PC-9 (cell line): ENCODE measurements at regions not wholly inside any gene's neighbourhood (a gene's known extent, or its start where the extent isn't known, plus 50 kb on each side); places are given as distances from the start of the nearest gene placed in this dataset.
A peak's percentile ranks its signal among the peaks of the same experiment; 100 is the strongest.

ENCODE experiments used
- BruUV-seq: library from RNA; stranded (reverse); fragments of 400-500 nt; replicated peaks from 2 replicates; lab custom pipeline; 2021; lab: Mats Ljungman, UMichigan
- CTCF ChIA-PET: fragments of 300-600 bp; sonication (Branson Sonifier 250); formaldehyde crosslinking; loops from one replicate; lab custom pipeline; 2022; ENCODE audit warnings: antibody characterized with exemption; lab: Charles Lee
- POLR2A ChIA-PET: fragments of 300-600 bp; sonication (Branson Sonifier 250); formaldehyde crosslinking; loops from one replicate; lab custom pipeline; 2022; ENCODE audit warnings: antibody characterized with exemption; ENCODE audit not compliant: unreplicated experiment; lab: Charles Lee
- DNase-seq, 2 experiments: peaks; one replicate each; pipeline versions ENCODE4 v3.0.0 to v3.0.0-alpha.2; 2015 to 2022; ENCODE audit warnings: mixed read lengths in 1 of 2
- H2AFZ ChIP-seq: fragments of 200-600 bp; sonication (generic); 2 replicates; pipeline ENCODE4 v1.8.1; 2017; ENCODE audit warnings: antibody characterized with exemption
- H3F3A ChIP-seq: fragments of 200-600 bp; sonication (generic); 2 replicates; pipeline ENCODE4 v1.8.1; 2017; ENCODE audit warnings: antibody characterized with exemption, mild to moderate bottlenecking, low read depth; ENCODE audit not compliant: insufficient read depth
- H3K27ac ChIP-seq: fragments of 200-600 bp; sonication (generic); 2 replicates; pipeline ENCODE4 v1.6.1; 2016; ENCODE audit warnings: mixed run types
- H3K27me3 ChIP-seq: fragments of 200-600 bp; sonication (generic); 2 replicates; pipeline ENCODE4 v1.6.1; 2016; ENCODE audit warnings: low read depth, mixed run types; ENCODE audit not compliant: insufficient read depth
- H3K36me3 ChIP-seq: fragments of 200-600 bp; sonication (generic); 2 replicates; pipeline ENCODE4 v1.6.1; 2016; ENCODE audit warnings: low read depth, mixed run types
- H3K4me1 ChIP-seq: fragments of 200-600 bp; sonication (generic); replicated peaks from 2 replicates; pipeline ENCODE4 v1.6.1; 2016; ENCODE audit warnings: mixed run types; ENCODE audit not compliant: insufficient read depth
- H3K4me2 ChIP-seq: fragments of 200-600 bp; sonication (generic); 2 replicates; pipeline ENCODE4 v1.6.1; 2017; ENCODE audit warnings: mixed run types
- H3K4me3 ChIP-seq: fragments of 200-600 bp; sonication (generic); 2 replicates; pipeline ENCODE4 v1.6.1; 2016; ENCODE audit warnings: mixed run types
- H3K79me2 ChIP-seq: fragments of 200-600 bp; sonication (generic); 2 replicates; pipeline ENCODE4 v1.6.1; 2017; ENCODE audit warnings: low read depth, mixed run types
- H3K9me2 ChIP-seq: fragments of 200-600 bp; sonication (generic); 2 replicates; pipeline ENCODE4 v1.8.1; 2017; ENCODE audit warnings: mild to moderate bottlenecking; ENCODE audit not compliant: insufficient read depth
- H3K9me3 ChIP-seq: fragments of 200-600 bp; sonication (generic); 2 replicates; pipeline ENCODE4 v1.8.1; 2016; ENCODE audit warnings: low read depth; ENCODE audit not compliant: insufficient read depth
- H4K20me1 ChIP-seq: fragments of 200-600 bp; sonication (generic); 2 replicates; pipeline ENCODE4 v1.8.1; 2017; ENCODE audit not compliant: insufficient read depth
- CTCF ChIP-seq: fragments of 200-600 bp; sonication (generic); conservative IDR thresholded peaks from 2 replicates; pipeline ENCODE4 v1.6.1; 2017; ENCODE audit warnings: mixed run types, antibody characterized with exemption, mild to moderate bottlenecking, moderate library complexity
- EZH2 ChIP-seq: fragments of 200-600 bp; sonication (generic); IDR thresholded peaks from 2 replicates; pipeline ENCODE4 v1.8.0; 2017; ENCODE audit warnings: antibody characterized with exemption, low read depth
- intact Hi-C: fragments of 100-400 bp; cut with micrococcal nuclease; formaldehyde crosslinking; loops from one replicate; pipeline ENCODE4 v1.10.0; 2022; ENCODE audit not compliant: unreplicated experiment

GRCh38 chr4:189202182-189202868 is 738.3 kb upstream of the FRG1 start:
- no peaks in the 10 kb centered on the region for H4K20me1 ChIP-seq
- no peak overlapping the region for H3K27ac ChIP-seq
- no peaks in the 10 kb centered on the region for H3K36me3 ChIP-seq
- H3F3A ChIP-seq, result no peaks in the 10 kb centered on the region
- ChIA-PET POLR2A (no interaction called here), CTCF (no interaction called here)
- BruUV-seq, result no TSS peak
- 0 out of 2 replicates have a peak overlapping the region, but pooled peaks have one; percentile 39 for H2AFZ ChIP-seq
- H3K4me2 ChIP-seq, result peak overlapping the region; percentile 73
- DNase-seq, result peak in 1 of 2 experiments; percentile 11
- H3K4me3 ChIP-seq, result peak overlapping the region; percentile 50
- no peaks in the 10 kb centered on the region for H3K9me2 ChIP-seq
- H3K4me1 ChIP-seq, result no peaks in the 10 kb centered on the region
- TF ChIP-seq EZH2, result no peak
- TF ChIP-seq CTCF, result peak; percentile 81
- no peaks in the 10 kb centered on the region for H3K27me3 ChIP-seq
- no peaks in the 10 kb centered on the region for H3K79me2 ChIP-seq
- intact Hi-C loops, result no loop called here
- H3K9me3 ChIP-seq, result no peaks in the 10 kb centered on the region

GRCh38 chr4:189202869-189203271 is 737.8 kb upstream of the FRG1 start:
- Histone ChIP-seq H3F3A (no peaks in the 10 kb centered on the region), H3K36me3 (no peaks in the 10 kb centered on the region), H3K9me3 (no peaks in the 10 kb centered on the region), H4K20me1 (no peaks in the 10 kb centered on the region), H3K27me3 (0 out of 2 replicates have a peak, but pooled peaks cover under 1% of the 10 kb centered on the region), H2AFZ (no peak overlapping the region), H3K4me1 (no peaks in the 10 kb centered on the region), H3K79me2 (no peaks in the 10 kb centered on the region), H3K4me2 (peak overlapping the region; percentile 73; the same call in 1 of the 2 replicates), H3K4me3 (no peak overlapping the region), H3K27ac (no peak overlapping the region), H3K9me2 (no peaks in the 10 kb centered on the region)
- DNase-seq, result no peak
- ChIA-PET POLR2A (no interaction called here), CTCF (no interaction called here)
- TF ChIP-seq CTCF, result no peak
- TF ChIP-seq EZH2, result no peak
- BruUV-seq, result no TSS peak
- intact Hi-C loops, result no loop called here

GRCh38 chr4:189204616-189205015 is 736.1 kb upstream of the FRG1 start:
- no peaks in the 10 kb centered on the region for H3K9me3 ChIP-seq
- H3K27ac ChIP-seq, result no peak overlapping the region
- H3K4me1 ChIP-seq, result no peaks in the 10 kb centered on the region
- CTCF ChIA-PET, result no interaction called here
- POLR2A ChIA-PET, result no interaction called here
- no peak for DNase-seq
- no peak overlapping the region for H2AFZ ChIP-seq
- peaks cover 6% of the 10 kb centered on the region; the same call in 1 of the 2 replicates for H3K27me3 ChIP-seq
- H3K4me3 ChIP-seq, result no peak overlapping the region
- H3K4me2 ChIP-seq, result no peak overlapping the region
- H4K20me1 ChIP-seq, result no peaks in the 10 kb centered on the region
- TF ChIP-seq CTCF (no peak), EZH2 (no peak)
- H3F3A ChIP-seq, result no peaks in the 10 kb centered on the region
- no peaks in the 10 kb centered on the region for H3K79me2 ChIP-seq
- BruUV-seq, result no TSS peak
- no peaks in the 10 kb centered on the region for H3K9me2 ChIP-seq
- intact Hi-C loops, result no loop called here
- no peaks in the 10 kb centered on the region for H3K36me3 ChIP-seq
